ENCODE measurements at regions not wholly inside any gene's neighbourhood (a gene's known extent, or its start where the extent isn't known, plus 50 kb on each side); places are given as distances from the start of the nearest gene placed in this dataset.

DNA sequence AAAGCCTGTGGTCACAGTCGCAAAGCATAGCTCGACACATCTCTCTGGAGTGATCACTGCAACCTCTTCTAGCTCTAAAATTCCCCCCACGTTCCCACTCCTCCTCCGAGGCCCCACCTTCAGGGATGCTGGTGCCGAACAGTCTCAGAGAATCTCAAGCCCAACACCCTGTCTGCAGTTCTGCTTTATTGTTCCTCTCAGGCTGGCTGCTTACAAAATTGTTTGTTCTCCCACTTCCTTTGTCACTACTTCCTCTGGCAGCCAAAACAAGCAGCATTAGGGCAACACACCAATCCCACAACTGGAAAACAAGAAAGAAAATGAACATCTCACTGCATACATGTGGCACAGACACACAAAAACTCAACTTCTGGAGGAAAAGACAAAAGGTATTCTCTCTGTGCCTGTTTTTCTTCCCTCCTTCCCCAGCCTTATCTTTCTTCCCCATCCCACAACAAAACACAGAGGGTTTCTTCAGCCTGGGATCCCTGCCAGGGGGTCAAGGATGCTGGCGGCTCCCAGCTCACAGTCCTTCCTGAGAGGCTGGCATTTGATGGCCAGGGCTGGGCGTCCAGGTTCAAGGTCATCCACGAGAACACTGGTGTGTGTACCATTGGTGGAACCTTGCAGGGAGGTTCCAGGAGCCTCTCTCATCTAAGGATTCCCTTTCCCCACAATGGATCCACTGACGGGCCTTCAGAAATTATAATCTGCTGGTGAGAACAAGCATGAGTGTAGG is 108.4 kb downstream of the TMCO5A start:
- DNase-seq (ENCODE audit: low read depth in 4 of 4, low spot score in 3 of 4) = no peak

DNA sequence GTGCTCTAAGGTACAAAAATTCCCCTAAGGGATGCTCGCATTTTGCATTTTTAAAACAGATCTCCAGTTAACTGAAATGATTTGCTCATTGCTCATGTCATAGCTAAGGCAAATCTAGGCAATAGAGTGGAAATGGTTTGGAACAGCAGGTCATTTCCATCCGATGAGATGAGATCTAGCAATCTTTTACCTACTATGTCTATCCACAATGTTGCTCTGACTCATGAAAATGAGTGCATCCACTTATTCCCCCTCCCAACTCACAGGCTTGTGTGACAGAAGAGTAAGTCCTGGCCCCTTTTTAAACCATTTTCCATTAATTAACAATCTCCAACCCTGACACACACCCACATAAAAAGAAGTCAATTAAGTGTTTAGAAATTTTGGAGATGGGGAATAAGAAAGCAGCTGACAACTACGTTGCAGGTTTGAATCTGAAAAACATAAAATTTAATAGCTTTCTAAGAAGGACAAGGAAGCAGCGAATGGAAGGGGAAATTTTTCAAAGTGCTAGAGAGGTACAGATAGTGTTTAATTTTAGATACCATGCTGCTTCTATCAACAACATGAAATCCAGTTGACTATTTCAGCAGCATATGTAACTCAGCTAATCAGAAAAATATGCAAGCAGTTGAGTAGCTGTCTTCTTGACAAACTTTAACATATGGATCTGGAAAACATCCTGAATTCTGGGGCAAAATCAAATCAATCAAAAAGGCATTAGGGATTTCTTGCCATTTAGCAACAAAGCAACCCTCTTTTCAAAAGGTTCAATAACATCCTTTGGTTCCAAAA is 112.0 kb downstream of the TMCO5A start:
- DNase-seq (ENCODE audit: low read depth in 4 of 4, low spot score in 3 of 4) = no peak

DNA sequence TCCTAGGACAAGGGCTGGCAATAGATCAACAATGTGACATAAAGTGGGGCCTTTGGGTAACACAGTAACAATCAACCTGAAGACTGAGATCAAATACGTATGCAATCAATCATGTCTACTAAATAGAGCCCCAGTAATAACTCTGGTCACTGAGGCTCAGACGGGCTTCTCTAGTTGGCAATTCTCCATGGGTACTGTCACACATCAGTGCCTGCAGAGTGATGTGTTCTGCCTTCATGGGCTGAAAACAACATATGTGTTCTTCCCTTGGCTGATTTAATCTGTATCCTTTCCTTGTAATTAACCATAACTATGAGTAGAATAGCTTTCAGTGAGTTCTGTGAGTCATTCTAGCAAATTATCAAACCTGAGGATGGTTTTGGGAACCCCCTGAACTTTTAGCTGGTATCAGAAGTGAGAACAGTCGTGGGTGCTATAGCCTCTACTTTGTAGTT is 113.6 kb downstream of the TMCO5A start:
- no peak for DNase-seq (ENCODE audit: low read depth in 4 of 4, low spot score in 3 of 4)

DNA sequence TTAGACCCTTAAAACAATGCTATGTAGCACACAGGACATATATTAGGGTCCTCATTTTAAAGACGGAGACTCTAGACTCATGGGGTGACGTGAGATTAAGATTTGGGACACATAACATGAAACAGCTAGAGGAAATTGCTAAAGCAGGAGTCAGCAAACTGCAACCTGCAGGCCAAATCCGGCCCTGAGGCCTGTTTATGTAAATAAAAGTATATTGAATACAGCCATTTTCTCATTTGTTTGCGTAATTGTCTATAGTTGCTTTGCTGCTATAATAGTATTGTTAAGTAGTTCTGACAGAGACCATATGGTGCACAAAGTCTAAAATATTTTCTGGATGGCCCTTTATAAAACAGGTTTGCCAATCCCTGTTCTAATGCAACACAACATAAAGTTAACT is 115.5 kb downstream of the TMCO5A start:
- no peak for DNase-seq (ENCODE audit: low read depth in 4 of 4, low spot score in 3 of 4)

DNA sequence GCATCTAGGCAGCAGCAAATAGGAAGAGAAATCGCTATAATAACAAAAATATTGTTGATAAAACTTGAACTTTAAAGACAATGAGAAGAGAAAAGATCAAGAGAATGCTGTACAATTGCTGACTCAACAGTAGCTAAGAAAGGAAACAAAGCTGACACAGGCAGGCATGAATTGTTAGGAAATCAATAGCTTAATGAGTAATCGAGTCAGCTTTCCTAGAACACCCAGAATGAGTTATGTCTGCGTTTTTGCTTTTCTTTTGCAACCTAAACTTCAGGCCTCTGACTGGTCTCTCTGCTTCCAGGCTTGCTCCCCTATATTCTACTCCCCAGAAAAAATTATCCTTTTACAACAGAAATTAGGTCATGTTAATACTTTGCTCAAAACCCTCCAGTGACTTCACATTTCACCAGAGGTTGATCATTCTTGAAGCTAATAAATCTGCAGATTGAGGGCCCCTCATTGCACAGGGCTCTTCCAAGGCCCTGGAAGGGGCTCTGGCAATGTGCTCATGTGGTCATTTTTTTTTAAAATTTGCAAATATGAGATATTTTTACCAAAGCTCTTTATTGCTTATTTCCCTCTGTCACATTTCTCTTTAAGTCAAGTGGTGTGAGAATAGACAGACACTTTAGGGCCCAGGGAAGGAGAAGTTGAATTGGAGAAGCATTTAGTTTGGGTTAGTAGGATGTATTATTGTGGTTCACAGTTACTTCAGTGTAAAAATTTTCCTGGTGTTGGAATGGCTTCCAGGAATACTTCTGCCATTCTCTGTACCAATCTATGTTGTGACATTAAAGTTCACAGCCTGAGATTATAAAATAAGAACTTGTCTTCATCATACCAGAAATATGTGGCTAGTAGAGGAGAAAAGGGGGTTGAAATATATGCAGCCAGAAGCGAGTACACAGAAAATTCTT is 116.3 kb downstream of the TMCO5A start:
- DNase-seq (ENCODE audit: low read depth in 4 of 4, low spot score in 3 of 4) = no peak

DNA sequence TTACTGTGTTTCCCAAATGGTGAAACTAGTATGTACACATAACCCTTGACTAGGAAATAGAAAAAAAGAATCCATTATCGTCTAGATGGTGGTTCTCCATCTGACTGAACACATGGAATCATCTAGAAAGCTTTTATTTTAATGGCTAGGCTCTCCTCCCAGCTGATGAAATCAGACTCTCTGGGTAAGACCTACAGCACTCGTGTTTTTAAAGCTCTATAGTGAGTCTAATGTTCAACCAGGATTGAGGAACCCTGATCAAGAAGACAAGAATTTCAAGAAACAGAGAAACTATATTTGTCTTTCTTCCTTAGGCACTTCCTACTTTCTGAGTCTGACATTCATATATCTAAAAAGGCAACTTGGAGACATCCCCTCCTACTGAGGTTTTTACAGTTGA is 118.8 kb downstream of the TMCO5A start:
- DNase-seq (ENCODE audit: low read depth in 4 of 4, low spot score in 3 of 4) = no peak

DNA sequence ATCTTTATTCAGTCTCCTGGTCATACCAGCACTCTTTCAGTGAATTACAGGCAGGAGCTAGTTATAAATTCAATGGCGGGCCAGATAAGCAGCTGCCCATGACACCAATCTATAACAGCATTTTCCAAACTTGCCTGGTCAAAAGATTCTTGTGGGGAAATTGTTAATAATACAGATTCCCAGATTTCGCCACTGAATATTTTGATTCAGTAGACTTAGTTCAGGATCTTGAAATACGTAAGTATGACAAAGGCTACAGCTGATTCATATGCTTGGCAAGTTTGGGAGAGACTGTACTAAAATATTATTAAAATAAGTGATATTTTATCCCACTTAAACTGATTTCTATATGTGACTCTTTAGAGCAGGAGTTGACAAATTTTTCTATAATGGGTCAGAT is 119.3 kb downstream of the TMCO5A start:
- no peak for DNase-seq (ENCODE audit: low read depth in 4 of 4, low spot score in 3 of 4)

DNA sequence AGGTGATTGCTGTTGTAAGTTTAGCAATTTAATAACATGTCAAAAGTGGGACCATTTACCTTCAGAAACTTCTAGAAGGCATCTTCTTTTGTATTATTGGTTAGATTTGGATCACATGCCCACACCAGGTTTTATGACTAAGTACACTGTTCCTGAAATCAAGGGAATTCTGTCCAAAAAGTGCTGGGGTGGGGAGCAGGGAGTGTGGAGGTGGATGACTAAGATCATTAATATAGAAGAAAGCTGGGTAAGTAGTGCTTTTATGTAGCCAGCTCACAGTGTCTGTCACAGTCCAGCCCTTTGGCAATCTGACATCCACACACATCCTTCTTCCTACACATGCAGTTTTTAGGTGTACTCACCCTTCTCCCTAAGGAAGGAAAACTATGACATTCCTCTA is 120.0 kb downstream of the TMCO5A start:
- DNase-seq (ENCODE audit: low read depth in 4 of 4, low spot score in 3 of 4) = no peak

DNA sequence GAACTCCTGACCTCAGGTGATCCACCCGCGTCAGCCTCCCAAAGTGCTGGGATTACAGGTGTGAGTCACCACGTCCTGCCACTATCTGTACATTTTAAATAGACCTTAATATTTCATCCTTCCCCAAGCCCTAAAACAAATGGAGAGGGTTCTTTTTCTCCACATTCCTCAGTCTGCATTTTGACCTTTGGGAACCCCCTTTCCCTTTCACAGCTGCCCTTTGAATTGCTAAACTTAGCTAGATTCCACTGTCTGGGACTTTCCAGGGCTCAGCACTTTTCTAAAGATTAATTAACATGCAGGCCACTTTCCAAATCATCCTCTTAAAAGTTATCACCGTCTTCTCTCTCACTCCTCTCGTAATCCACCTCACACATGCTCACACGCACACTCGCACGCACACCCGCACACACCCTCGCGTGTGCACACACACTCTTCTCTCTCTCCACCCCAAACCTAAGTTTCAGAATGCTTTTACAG is 124.2 kb downstream of the TMCO5A start:
- no peak for DNase-seq (ENCODE audit: low read depth in 4 of 4, low spot score in 3 of 4)

DNA sequence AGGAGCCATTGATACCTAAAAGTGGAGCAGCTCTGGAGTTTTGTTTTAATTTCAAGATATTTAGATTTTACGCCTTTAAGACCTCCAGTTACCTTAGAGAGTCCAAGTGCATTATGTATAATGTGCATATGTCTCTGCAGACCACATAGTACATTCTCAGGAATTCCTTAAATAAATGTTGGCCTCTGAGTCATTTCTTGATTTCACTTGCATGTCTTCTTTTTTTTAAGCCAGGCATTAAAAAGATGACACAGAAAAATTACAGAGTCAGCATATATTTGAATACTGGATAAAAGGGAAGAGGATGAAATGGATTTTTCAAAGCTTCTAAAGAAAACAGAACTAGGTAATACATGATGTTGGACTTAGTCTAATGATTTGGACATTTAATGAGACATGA is 125.2 kb downstream of the TMCO5A start:
- DNase-seq (ENCODE audit: low read depth in 4 of 4, low spot score in 3 of 4) = no peak

DNA sequence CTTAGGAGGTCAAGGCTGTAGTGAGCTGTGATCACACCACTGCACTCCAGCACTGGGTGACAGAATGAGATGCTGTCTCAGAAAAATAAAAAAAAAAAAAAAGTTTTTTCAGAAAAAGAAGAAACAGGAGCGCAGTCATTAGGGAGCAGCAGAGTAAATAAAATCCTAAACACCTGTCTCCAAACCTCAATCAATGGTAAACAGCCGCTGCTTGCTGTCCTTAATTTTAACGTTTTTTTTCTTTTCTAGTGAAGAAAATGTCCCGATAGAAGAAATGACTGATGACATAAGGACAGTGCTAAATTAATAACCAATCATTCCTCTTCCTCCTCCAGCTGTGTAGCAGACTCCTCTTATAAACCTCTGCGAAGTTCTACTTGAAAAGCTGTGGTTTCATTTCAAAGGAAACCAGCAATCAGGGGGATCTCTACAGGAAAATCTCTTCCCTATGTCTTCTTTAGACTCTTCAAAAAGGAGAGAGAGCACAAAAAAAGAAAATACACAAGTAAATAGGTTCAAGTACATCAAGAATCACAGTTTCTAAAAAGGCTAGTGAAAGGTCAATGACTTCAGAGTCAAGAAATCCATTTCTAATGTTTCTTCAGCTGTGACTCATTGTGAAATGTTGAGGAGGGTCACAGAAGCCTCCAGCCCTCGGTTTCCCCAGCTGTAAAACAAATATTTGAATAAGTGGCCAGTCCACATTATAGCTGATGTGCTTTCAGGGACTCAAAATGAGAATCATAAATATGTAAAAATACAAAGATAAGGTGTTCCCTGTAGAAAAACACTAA is 127.6 kb downstream of the TMCO5A start:
- DNase-seq (ENCODE audit: low read depth in 4 of 4, low spot score in 3 of 4) = no peak

DNA sequence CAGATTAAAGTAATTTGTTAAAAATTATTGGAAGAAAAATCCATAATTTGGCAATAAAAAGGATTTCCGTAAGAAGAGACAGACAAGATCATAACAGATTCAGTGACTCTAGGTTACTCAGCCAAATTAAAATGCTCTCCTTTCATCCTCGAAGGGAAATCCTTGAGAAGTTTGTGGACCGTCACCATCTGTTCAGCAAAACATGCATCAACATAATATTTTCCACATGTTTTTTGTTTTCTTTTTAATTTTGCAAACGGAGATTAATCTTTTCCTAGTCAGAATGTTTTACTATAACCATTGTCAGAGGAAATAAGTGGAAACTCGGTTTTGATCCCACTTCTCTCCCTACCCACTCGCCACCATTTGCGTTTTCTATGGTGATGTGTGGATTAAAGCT is 128.3 kb downstream of the TMCO5A start:
- no peak for DNase-seq (ENCODE audit: low read depth in 4 of 4, low spot score in 3 of 4)

DNA sequence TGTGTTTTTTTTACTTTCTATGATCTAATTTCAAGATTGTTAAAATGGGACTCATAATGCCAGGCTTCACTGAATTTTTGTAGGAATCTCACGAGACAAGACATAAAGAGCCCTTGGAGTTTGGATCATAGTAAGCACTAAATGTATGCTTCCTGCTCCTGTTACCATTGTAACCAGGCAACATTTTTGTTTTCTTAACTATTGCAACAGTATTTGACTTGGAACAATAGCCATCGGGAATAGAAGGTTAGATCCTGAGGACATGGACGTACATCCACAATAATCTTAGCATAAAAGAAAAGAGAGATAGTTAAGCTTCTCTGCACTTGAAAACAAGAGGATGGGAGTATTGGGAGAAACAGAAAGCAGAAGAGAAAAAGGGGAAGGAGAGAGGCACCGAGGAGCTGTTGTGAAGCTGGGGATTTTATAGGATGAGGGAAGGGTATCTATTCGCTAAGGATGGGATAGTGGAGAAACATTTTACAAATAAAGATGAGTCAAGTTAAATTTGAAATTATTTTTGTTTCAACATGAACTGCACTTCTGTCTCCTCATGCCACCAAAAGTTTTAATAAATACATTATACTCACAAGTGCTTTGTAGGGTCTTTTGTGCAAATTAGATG is 131.4 kb downstream of the TMCO5A start:
- no peak for DNase-seq (ENCODE audit: low read depth in 4 of 4, low spot score in 3 of 4)

DNA sequence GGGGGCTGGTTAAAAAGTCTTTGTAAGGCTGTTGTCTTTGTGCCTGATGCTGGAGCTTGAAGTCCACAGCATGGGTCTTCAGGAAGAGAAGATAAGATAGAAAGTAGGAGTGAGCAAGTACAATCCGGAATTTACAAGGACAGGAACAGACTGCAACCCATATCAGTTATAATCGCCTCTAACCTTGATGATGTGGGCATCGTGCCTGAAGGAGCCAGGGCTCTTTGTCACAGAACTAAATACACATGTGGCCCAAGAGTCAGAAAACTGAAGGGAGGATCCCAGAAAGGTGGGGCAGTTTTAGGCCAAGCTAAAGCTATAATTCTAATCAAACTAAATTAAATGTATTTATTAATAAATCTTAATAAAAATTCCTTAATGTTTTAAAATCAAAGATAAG is 132.2 kb downstream of the TMCO5A start:
- DNase-seq (ENCODE audit: low read depth in 4 of 4, low spot score in 3 of 4) = no peak

DNA sequence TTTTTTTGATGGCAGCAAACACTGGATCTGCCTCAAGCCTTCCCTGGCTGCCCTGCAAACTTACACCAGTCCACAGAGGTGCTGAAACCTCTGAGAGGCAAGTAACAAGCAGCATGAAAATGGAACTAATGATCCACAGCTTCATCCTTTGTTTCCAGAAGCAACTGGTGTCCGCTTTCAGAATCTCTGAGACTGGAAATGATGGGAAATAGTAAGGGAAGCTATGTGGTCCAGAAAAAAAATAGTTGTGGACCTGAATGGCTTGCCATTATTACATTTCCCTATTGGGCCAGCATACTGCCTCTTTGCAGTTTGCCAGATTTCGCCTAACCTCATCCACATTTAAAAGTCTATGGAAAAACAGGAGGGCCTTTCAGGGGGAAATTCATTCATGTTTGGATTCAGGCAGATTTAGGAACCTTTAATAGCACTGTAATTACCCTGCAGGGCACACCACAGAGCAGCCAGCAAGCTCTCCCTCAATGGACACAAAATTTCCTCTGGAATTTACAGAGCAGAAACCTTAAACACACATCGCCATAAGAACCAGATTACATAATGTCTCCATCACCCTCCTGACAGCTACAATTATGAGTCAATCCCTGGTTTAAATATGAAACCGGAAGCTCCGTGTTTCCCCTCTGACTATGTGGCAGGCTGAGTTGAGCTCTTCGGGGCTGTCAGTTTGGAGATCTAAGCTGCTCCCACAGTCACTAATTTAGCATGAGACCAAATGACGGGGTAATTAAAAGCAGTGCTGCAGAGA is 134.4 kb downstream of the TMCO5A start:
- peak in 1 of 4 donors; percentile 24 for DNase-seq (ENCODE audit: low read depth in 4 of 4, low spot score in 3 of 4)

DNA sequence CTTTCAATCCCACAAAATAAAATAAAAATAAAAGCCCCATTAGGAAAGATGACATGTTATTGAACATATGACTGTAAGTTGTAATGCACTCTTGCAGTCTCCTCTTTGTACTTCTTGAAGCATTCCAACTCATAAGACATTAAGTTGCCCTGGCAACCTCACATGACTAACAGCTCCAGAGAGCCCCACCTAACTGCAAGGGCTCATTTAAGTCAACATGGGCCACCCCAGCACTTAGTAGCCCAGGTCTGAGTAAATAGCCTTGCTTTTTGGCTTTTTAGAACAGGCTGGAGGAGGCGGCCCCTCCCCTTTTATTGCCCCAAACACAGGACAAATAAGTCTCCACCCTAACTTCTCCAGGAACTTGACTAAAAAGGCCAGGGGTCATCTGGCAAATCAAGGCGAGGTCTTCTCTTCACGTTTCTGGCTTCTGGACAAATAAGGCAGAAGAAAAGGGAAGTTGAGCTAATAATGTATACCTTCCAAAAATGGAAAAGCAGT is 135.1 kb downstream of the TMCO5A start:
- no peak for DNase-seq (ENCODE audit: low read depth in 4 of 4, low spot score in 3 of 4)

DNA sequence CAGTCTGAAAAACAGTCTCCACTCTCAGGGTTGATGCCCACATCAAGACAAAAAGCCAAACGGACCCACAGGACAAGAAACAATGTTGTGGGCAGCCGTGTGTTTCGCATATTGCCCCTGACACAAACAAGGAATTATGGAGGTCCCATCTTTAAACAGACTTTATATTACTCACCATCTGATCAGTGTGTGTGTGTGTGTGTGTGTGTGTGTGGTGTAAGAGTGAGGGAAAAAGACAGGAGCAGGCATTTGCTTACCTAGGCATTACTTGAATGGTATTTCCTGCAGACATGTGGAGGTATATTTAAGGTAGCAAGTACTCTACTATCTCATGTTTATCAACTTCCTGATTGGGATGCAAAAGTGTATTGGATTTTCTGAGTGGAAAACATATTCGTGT is 136.3 kb downstream of the TMCO5A start:
- no peak for DNase-seq (ENCODE audit: low read depth in 4 of 4, low spot score in 3 of 4)

DNA sequence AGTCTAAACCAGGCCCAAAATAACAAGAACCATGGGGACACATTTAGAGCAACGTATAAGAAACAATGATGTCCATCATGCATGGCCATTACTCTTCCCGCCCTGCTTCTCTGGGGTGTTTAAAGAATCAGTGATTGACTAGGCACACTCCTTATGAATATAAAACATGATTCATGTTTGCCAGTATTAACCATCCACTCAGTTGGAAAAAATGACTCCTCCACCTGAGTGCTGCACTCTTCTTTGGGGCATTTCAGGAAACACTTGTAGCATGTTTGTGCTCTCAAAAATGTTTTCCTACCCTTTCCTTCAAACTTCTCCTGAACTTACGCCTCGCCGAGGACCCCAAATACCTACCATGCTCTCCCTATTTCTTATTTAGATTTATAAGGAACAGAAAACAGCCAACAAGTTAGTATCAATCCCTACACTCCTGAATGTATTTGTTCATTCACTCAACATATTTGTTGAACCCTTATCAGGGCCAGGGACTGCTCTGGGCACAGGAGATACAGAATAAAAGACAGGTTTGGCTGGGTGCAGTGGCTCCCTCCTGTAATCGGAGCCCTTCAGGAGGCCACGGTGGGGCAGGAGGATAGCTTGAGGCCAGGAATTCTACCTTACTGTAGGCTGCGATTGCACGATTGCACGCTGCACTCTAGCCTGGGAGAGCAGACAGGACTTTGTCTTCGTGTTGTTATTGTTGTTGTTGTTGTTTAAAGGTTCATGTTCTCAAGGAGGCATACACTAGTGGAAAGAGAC is 137.0 kb downstream of the TMCO5A start:
- DNase-seq (ENCODE audit: low read depth in 4 of 4, low spot score in 3 of 4) = no peak
